Prostate gland (tissue), 2 donors: ENCODE measurements at regions not wholly inside any gene's neighbourhood (a gene's known extent, or its start where the extent isn't known, plus 50 kb on each side); places are given as distances from the start of the nearest gene placed in this dataset.

ENCODE experiments used
- DNase-seq: peaks from one replicate; pipeline ENCODE4 v3.0.0-alpha.2; 2019; ENCODE audit warnings: low spot score
- H3K27ac ChIP-seq, 2 donors: fragments of 200-600 bp; sonication (generic); 2 replicates each; pipeline ENCODE4 v1.5.1; 2017 to 2019
- H3K27me3 ChIP-seq: fragments of 200-600 bp; sonication (generic); replicated peaks from 2 replicates; pipeline ENCODE4 v1.5.1; 2019; ENCODE audit not compliant: insufficient read depth
- H3K36me3 ChIP-seq, 2 donors: fragments of 200-600 bp; sonication (generic); 1 replicate in 1 of 2; 2 replicates in 1 of 2; pipeline versions ENCODE4 v1.5.1 to v1.8.1; 2017 to 2019
- H3K4me1 ChIP-seq: fragments of 200-600 bp; sonication (generic); replicated peaks from 2 replicates; pipeline ENCODE4 v1.5.1; 2019
- H3K4me3 ChIP-seq, 2 donors: fragments of 200-600 bp; sonication (generic); 2 replicates each; pipeline ENCODE4 v1.5.1; 2017 to 2019
- H3K9me3 ChIP-seq: fragments of 200-600 bp; sonication (generic); 2 replicates; pipeline ENCODE4 v1.5.1; 2017
- POLR2A ChIP-seq: fragments of 450-650 bp; IDR thresholded peaks from one replicate; pipeline ENCODE4 v1.6.1; 2016; ENCODE audit warnings: antibody characterized with exemption, mild to moderate bottlenecking
- POLR2AphosphoS5 ChIP-seq: sonication (generic); formaldehyde crosslinking; IDR thresholded peaks from one replicate; pipeline ENCODE4 v1.6.1; 2017; ENCODE audit warnings: antibody characterized with exemption
- whole genome bisulfite sequencing: methylation state at CpG from one replicate; pipeline ENCODE4 v1.1.5; 2018; 5-methylcytosine and 5-hydroxymethylcytosine counted together
- intact Hi-C: fragments of 100-400 bp; cut with DNase I; formaldehyde crosslinking; loops from one replicate; pipeline ENCODE4 v1.14.2; 2022
- TF ChIP-seq, protein P1 (sequence below), 4 experiments: fragments of 200-600 bp in 2 of 4; fragments of 450-650 bp in 2 of 4; sonication (generic) in 2 of 4; IDR thresholded peaks; 1 replicate in 3 of 4; 2 replicates in 1 of 4; pipeline ENCODE4 v1.5.1; 2016 to 2019; ENCODE audit warnings: antibody characterized with exemption in 4 of 4, mild to moderate bottlenecking in 2 of 4, moderate library complexity in 2 of 4

DNA sequence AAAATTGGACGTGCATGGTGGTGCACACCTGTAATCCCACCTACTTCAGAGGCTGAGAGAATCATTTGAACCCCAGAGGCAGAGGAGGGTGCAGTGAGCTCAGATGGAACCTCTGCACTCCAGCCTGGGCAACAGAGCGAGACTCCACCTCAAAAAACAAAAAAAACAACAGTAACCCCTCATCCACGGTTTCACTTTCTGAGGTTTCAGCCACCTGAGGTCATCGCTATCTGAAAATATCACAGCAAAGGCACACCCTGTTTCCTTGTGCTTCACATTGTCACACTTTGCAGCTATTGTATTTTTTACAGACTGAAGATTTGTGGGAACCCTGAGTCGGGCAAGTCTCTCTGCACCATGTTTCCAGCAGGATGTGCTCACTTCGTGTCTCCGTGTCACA, 54.1 kb upstream of the FOXQ1 start:
- Histone ChIP-seq H3K4me3 (no peak overlapping the region), H3K9me3 (no peaks in the 10 kb centered on the region), H3K27ac (no peak overlapping the region), H3K4me1 (no peaks in the 10 kb centered on the region), H3K36me3 (no peaks in the 10 kb centered on the region), H3K27me3 (no peaks in the 10 kb centered on the region)
- TF ChIP-seq, protein P1, sequence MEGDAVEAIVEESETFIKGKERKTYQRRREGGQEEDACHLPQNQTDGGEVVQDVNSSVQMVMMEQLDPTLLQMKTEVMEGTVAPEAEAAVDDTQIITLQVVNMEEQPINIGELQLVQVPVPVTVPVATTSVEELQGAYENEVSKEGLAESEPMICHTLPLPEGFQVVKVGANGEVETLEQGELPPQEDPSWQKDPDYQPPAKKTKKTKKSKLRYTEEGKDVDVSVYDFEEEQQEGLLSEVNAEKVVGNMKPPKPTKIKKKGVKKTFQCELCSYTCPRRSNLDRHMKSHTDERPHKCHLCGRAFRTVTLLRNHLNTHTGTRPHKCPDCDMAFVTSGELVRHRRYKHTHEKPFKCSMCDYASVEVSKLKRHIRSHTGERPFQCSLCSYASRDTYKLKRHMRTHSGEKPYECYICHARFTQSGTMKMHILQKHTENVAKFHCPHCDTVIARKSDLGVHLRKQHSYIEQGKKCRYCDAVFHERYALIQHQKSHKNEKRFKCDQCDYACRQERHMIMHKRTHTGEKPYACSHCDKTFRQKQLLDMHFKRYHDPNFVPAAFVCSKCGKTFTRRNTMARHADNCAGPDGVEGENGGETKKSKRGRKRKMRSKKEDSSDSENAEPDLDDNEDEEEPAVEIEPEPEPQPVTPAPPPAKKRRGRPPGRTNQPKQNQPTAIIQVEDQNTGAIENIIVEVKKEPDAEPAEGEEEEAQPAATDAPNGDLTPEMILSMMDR (IDR thresholded peaks at IDR 0.05) = no peak
- TF ChIP-seq POLR2A (no peak), POLR2AphosphoS5 (no peak)
- 95% methylated on average over 7 of the region's 7 CpGs for WGBS
- intact Hi-C loops = no loop called here
- DNase-seq = no peak

DNA sequence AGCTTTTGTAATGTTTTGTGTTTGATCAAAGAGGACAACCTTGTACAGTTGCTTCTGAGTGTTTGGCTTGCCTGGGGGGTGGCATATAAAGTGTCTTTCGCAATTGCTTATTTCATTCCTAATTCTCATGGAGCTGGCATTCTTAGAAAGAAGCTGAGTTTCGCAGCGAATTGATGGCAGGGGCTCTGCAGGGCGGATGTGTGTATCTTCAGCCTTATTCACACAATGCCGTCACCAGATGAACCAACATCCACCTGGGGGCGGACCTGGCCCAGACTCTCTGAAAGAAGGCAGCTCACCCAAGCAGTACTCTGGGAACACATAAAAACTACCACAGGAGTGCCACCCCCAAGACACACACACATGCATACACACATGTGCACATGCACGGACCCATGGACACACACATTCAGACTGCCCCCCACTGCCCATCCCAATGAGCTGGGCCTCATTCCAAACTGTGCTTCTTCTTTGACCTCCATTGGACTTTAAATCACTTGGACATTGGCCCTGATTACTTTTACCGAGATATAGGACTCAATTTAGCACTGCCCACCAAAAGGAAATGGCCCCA, 55.4 kb upstream of the FOXQ1 start:
- TF ChIP-seq, protein P1 (IDR thresholded peaks at IDR 0.05) = no peak
- TF ChIP-seq POLR2AphosphoS5 = no peak
- TF ChIP-seq POLR2A = no peak
- Histone ChIP-seq H3K9me3 (no peaks in the 10 kb centered on the region), H3K27me3 (no peaks in the 10 kb centered on the region), H3K4me1 (no peaks in the 10 kb centered on the region), H3K27ac (no peak overlapping the region), H3K36me3 (no peaks in the 10 kb centered on the region), H3K4me3 (no peak overlapping the region)
- intact Hi-C loops = no loop called here
- 93% methylated on average over 8 of the region's 8 CpGs for WGBS
- DNase-seq = no peak

- Histone ChIP-seq H3K27me3 (no peaks in the 10 kb centered on the region), H3K4me3 (no peak overlapping the region), H3K27ac (no peak overlapping the region), H3K36me3 (no peaks in the 10 kb centered on the region), H3K9me3 (no peaks in the 10 kb centered on the region), H3K4me1 (peaks cover 2% of the 10 kb centered on the region)
- 78% methylated on average over 9 of the region's 9 CpGs for WGBS
- DNase-seq = no peak
- intact Hi-C loops = no loop called here
- TF ChIP-seq POLR2A (no peak), POLR2AphosphoS5 (no peak)
- TF ChIP-seq, protein P1 (IDR thresholded peaks at IDR 0.05) = no peak
Observed at GRCh38 chr6:1255636-1256365, 56.1 kb upstream of the FOXQ1 start.

- Histone ChIP-seq H3K4me1 (peaks cover 3% of the 10 kb centered on the region), H3K4me3 (no peak overlapping the region), H3K27me3 (no peaks in the 10 kb centered on the region), H3K36me3 (no peaks in the 10 kb centered on the region), H3K27ac (no peak overlapping the region), H3K9me3 (no peaks in the 10 kb centered on the region)
- intact Hi-C loops = no loop called here
- WGBS = 99% methylated on average over 4 of the region's 4 CpGs
- TF ChIP-seq, protein P1 (IDR thresholded peaks at IDR 0.05) = no peak
- TF ChIP-seq POLR2A = no peak
- TF ChIP-seq POLR2AphosphoS5 = no peak
- no peak for DNase-seq
Observed at GRCh38 chr6:1254326-1254725, 57.6 kb upstream of the FOXQ1 start.

DNA sequence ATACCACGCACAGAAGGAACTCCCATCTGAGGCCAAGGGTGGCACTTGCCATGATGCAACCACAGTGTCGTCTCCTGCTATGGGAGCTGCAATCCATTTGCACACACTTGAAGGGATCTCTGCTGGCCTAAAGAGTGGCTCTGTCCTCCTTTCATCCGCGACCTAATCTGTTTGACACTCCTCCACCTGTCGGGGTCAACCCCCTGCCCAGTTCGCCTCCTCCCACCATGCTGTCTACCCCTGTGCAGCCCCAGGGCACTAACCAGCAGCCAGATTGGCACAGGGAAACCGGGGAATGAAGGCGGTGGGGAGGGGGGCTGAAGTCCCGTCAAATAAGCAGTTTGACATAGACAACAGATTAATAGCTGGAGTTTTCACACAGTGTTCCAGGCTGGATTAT, 58.1 kb upstream of the FOXQ1 start:
- H3K36me3 ChIP-seq = no peaks in the 10 kb centered on the region
- 93% methylated on average over 7 of the region's 9 CpGs for WGBS
- no peaks in the 10 kb centered on the region for H3K27me3 ChIP-seq
- intact Hi-C loops = no loop called here
- no peak for DNase-seq
- H3K4me1 ChIP-seq = peaks cover 3% of the 10 kb centered on the region
- no peak for TF ChIP-seq POLR2A
- no peak for TF ChIP-seq POLR2AphosphoS5
- no peak overlapping the region for H3K4me3 ChIP-seq
- H3K9me3 ChIP-seq = no peaks in the 10 kb centered on the region
- H3K27ac ChIP-seq = no peak overlapping the region
